AG04449 (cell line): ENCODE measurements at regions not wholly inside any gene's neighbourhood (a gene's known extent, or its start where the extent isn't known, plus 50 kb on each side); places are given as distances from the start of the nearest gene placed in this dataset.

ENCODE experiments used
- CTCF ChIA-PET: fragments of 350-600 bp; formaldehyde crosslinking; extraction: SDS; loops from one replicate; lab custom pipeline; 2021; ENCODE audit warnings: antibody characterized with exemption; lab: Yijun Ruan, JAX
- POLR2A ChIA-PET: fragments of 400-600, 350-600 bp; formaldehyde crosslinking; extraction: SDS; loops from one replicate; lab custom pipeline; 2020; ENCODE audit warnings: antibody characterized with exemption, inconsistent platforms; lab: Yijun Ruan, JAX
- DNase-seq: peaks from one replicate; pipeline ENCODE4 v3.0.0-alpha.2; 2010; ENCODE audit warnings: low read depth, low spot score
- H3K4me3 ChIP-seq: 2 replicates; pipeline ENCODE4 v1.5.1; 2011; ENCODE audit warnings: low read depth, mild to moderate bottlenecking, control low read depth, low read length
- CTCF ChIP-seq: IDR thresholded peaks from one replicate; pipeline ENCODE4 v1.5.1; 2011; ENCODE audit warnings: mild to moderate bottlenecking, moderate library complexity, low read length, control low read depth, inconsistent platforms; ENCODE audit not compliant: insufficient read depth; ENCODE audit errors: missing control alignments

DNA sequence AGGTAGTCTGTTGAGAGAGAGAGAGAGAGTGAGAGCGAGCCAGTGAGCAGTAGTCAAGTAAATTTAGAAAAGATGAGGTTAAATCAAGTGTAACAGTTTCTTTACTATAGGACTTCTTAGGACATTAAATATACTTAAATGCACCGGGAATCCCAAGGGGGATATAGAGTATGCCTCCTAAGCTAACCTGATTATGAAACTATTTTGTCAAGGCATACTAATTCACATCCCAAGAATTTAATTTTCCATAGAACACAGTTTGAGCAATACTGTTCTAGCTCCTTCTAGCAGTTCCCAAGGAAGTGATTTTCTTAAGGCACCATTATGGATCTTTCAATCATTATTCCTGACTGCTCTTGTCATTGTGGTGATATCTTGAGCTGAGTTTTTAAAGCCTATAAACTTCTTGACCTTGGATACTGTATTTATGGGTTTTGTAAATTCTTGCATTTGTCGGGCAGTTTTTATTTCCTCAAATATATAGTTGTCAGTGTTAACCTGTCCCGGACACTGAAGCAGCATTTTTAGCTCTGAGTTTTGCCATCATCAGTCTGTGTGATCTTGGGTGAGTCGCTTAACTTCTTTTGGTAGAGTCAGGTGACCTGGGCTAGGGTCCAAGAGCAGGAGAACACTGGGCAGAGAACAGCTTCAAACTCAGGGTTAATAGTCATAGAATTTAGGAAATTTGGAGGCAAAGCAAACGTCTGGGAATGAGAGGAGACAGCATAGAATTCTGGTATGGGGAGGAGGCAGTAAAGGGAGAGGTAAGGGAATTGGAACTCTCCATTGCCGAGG, 196.5 kb upstream of the FRMD6 start:
- ChIA-PET POLR2A (no interaction called here), CTCF (interaction anchor here (1.1 to 2.1 kb wide), 3 partner anchors 10 to 172 kb away, joined by 3 to 7 read pairs (median 3); no protein-coding TSS in a partner anchor)
- no peak overlapping the region for H3K4me3 ChIP-seq
- no peak for DNase-seq
- TF ChIP-seq CTCF: no peak

DNA sequence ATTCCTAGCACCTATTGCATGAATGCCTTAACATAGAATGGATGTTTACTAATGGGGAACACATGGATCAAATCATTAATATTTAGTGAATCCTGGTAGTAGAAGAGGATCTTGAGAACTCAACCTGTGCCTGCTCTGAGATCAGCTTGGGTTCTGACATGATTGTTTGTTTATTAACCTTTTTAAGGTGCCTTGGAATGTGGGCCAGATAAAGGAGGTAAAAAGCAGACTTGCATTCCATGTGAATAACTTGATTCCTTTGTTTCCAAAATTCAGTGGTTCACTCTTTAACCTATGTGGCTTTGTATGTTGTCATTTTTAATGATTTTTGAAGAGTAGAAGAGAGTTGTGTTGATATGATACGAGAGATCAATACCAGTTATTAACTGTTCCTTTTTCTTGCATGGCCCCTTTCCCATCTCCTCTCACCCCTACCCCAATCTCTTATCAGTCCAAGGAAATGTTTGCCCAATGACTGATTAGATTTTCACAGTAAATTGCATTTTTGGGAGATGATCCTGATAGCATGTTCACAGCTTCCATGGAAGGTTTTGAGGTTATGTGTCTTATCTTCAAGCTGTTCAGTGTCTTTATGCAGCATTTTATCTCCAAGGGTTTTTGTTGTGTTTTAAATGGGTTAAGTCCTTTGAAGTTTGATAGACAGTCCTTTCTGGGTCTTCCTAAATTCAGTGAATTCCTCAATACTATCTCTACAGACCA, 193.7 kb upstream of the FRMD6 start:
- H3K4me3 ChIP-seq: no peak overlapping the region
- ChIA-PET CTCF (interaction anchor here (1.8 kb wide), 1 partner anchor 10 kb away, joined by 5 read pairs; no protein-coding TSS in a partner anchor), POLR2A (no interaction called here)
- no peak for DNase-seq
- TF ChIP-seq CTCF: no peak

- no peak overlapping the region for H3K4me3 ChIP-seq
- CTCF ChIA-PET: interaction anchor here (1.8 kb wide), 1 partner anchor 11 kb away, joined by 5 read pairs; no protein-coding TSS in a partner anchor
- no peak for DNase-seq
Measured at GRCh38 chr14:51458563-51458955, 193.2 kb upstream of the FRMD6 start.

GRCh38 chr14:51460011-51460410, 191.7 kb upstream of the FRMD6 start:
- no peak for DNase-seq
- H3K4me3 ChIP-seq: no peak overlapping the region
- CTCF ChIA-PET: interaction anchor here (1.2 to 1.5 kb wide), 2 partner anchors 134 to 316 kb away, joined by 3 read pairs; no protein-coding TSS in a partner anchor
- no peak for TF ChIP-seq CTCF
- POLR2A ChIA-PET: no interaction called here

More at GRCh38 chr14:51458563-51458955, 193.2 kb upstream of the FRMD6 start:
- no peak for TF ChIP-seq CTCF
- POLR2A ChIA-PET: no interaction called here

DNA sequence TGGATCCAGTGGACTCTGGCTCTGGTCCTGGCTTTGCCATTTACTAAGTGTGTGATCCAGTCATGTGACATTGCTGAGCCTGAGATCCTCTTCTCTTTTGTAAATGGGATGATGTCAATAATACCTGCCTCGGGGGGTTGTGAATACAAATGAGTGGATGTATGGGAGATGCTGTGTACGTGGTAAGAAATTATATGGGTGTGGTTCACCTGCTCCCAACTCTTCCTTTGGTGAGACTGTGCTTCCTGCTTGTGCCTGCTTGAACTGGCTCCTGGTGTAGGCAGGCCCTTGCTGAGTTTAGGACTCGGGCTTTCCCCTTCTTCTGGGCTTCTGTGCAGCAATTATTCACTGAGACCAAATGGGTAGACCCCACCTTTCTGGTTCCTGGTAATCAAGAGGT, 189.5 kb upstream of the FRMD6 start:
- POLR2A ChIA-PET: no interaction called here
- H3K4me3 ChIP-seq: no peak overlapping the region
- no peak for TF ChIP-seq CTCF
- DNase-seq: no peak
- CTCF ChIA-PET: no interaction called here

GRCh38 chr14:51462706-51463105, 189.0 kb upstream of the FRMD6 start:
- POLR2A ChIA-PET: no interaction called here
- H3K4me3 ChIP-seq: no peak overlapping the region
- no peak for DNase-seq
- no peak for TF ChIP-seq CTCF
- CTCF ChIA-PET: no interaction called here
